NT2/D1 (cell line): ENCODE measurements at regions not wholly inside any gene's neighbourhood (a gene's known extent, or its start where the extent isn't known, plus 50 kb on each side); places are given as distances from the start of the nearest gene placed in this dataset.

Experiments used
- DNase-seq: peaks from one replicate; pipeline ENCODE4 v3.0.0-alpha.2; 2011; ENCODE audit warnings: low read depth, low spot score
- H3K27me3 ChIP-seq: 2 replicates; pipeline ENCODE4 v1.6.0; 2011; ENCODE audit warnings: mild to moderate bottlenecking; ENCODE audit not compliant: insufficient read length, insufficient read depth
- H3K36me3 ChIP-seq: 2 replicates; pipeline ENCODE4 v1.6.1; 2011; ENCODE audit warnings: mild to moderate bottlenecking, low read length, mixed read lengths; ENCODE audit not compliant: insufficient read depth, insufficient read length
- H3K4me1 ChIP-seq: 2 replicates; pipeline ENCODE4 v1.5.1; 2011; ENCODE audit not compliant: insufficient read depth, insufficient read length
- H3K4me3 ChIP-seq: 2 replicates; pipeline ENCODE4 v1.5.1; 2011; ENCODE audit warnings: low read depth; ENCODE audit not compliant: insufficient read length
- H3K9ac ChIP-seq: 2 replicates; pipeline ENCODE4 v1.6.0; 2011; ENCODE audit warnings: low read depth; ENCODE audit not compliant: insufficient read length
- H3K9me3 ChIP-seq: 2 replicates; pipeline ENCODE4 v1.5.1; 2011; ENCODE audit warnings: mild to moderate bottlenecking, low read length; ENCODE audit not compliant: insufficient read depth
- SUZ12 ChIP-seq: IDR thresholded peaks from 2 replicates; pipeline ENCODE4 v1.6.1; 2011; ENCODE audit not compliant: insufficient read length, insufficient read depth; ENCODE audit errors: extremely low read depth
- YY1 ChIP-seq: IDR thresholded peaks from 2 replicates; pipeline ENCODE4 v1.6.1; 2011; ENCODE audit not compliant: insufficient read length, insufficient read depth
- ZNF274 ChIP-seq: IDR thresholded peaks from 2 replicates; pipeline ENCODE4 v1.6.1; 2011; ENCODE audit warnings: mild to moderate bottlenecking, low read depth, low read length

DNA sequence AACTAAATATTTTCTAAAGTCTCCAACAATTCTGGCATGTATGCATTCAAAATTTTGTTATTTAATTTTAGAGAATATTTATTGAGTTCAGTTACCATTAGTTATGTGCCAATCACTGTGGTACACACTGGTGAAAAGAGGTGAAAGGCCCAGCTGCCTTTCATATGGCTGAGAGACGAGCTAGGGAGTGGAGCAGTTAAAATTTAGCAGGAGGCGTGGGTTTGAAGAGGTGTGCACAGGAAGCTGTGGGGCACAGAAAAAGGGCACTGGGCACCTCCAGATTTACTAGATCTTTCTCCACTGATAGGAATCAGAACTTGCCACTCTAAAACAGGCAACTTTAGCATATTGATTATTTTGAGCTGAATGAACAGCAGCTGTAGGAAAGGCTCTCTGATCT is 347.1 kb downstream of the CD83 start:
- Histone ChIP-seq H3K9me3 (peaks cover 22% of the 10 kb centered on the region; the same call in 1 of the 2 replicates), H3K9ac (no peak overlapping the region), H3K4me1 (no peaks in the 10 kb centered on the region), H3K4me3 (no peak overlapping the region), H3K27me3 (no peaks in the 10 kb centered on the region), H3K36me3 (no peaks in the 10 kb centered on the region)
- TF ChIP-seq ZNF274 (no peak), YY1 (no peak), SUZ12 (no peak)
- DNase-seq = no peak

DNA sequence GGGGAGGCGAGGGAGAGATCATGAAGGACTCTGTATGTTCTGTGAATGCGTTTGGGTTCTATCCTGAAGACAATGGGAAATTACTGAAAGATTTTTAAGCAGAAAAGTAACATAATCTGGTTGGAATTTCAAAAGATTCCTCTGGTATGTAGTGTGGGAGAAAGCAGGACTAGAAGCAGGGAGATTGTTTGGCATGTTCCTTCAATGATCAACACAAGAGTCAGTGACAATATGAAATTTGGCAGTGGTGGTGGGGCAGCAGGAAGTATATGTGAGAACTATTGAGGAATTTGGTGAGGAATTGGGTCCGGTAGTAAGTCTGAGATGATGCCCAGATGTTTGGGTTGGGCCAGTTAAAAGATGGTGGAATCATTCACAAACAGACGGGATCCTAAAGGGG is 348.7 kb downstream of the CD83 start:
- no peak for DNase-seq
- H3K9ac ChIP-seq = no peak overlapping the region
- no peak overlapping the region for H3K4me3 ChIP-seq
- no peak for TF ChIP-seq ZNF274
- no peak for TF ChIP-seq SUZ12
- TF ChIP-seq YY1 = no peak
- no peaks in the 10 kb centered on the region for H3K4me1 ChIP-seq
- no peaks in the 10 kb centered on the region for H3K36me3 ChIP-seq
- no peaks in the 10 kb centered on the region for H3K27me3 ChIP-seq
- H3K9me3 ChIP-seq = peaks cover 22% of the 10 kb centered on the region; the same call in 1 of the 2 replicates

DNA sequence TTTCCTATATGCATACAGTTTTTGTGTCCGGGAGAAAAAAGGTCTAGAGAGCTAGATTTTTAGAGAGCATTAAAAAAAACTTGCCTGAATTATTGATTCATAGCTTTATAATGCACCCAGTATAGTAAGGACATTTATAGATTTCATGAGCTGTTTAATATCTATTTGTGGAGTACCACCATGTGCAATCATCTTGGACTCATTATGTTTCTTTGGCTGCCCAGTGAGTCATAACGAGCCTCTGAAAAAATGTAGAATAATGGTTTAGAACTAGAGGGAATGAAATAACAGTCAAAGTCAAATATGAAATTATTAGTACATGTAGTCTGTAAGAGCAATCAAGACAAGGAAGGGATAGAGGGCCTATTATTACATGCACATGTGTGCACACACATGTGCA is 350.0 kb downstream of the CD83 start:
- Histone ChIP-seq H3K27me3 (no peaks in the 10 kb centered on the region), H3K9ac (no peak overlapping the region), H3K9me3 (peaks cover 14% of the 10 kb centered on the region; the same call in 1 of the 2 replicates), H3K4me3 (no peak overlapping the region), H3K4me1 (no peaks in the 10 kb centered on the region), H3K36me3 (no peaks in the 10 kb centered on the region)
- TF ChIP-seq SUZ12 (no peak), YY1 (no peak)
- no peak for DNase-seq

DNA sequence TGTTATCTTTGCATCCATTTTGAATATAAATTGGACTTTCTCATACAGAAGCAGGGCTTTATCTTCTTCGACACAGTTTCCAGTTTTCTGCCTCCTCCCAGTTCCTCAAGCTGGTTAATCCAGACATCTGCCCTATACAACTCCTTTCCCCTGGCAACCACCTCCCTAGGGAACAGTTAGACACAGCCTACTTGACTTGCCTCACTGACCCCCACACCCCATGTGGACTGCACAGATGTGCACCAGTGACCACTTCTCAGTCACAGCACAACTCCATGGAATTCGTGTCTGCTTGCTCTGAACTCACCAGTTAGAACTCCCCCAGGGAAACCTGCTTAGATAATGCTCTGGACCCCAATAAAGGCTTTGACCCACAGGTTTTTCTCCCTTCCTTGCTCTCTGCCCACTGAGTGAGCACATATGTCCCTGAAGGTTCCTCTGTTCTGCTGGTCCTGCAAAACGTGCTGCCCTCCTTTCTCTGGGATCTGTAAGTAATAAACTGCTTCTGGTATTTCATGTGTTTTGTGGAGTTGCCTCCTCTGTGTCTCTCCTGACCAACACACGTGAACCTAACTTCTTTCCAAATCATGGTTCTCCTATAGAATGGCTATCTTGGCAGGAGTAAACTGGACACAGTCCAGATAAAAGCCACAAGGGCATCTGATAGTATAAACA is 351.2 kb downstream of the CD83 start:
- H3K9me3 ChIP-seq = peaks cover 13% of the 10 kb centered on the region; the same call in 1 of the 2 replicates
- H3K4me1 ChIP-seq = no peaks in the 10 kb centered on the region
- H3K27me3 ChIP-seq = no peaks in the 10 kb centered on the region
- no peak overlapping the region for H3K4me3 ChIP-seq
- no peak for DNase-seq
- TF ChIP-seq YY1 (no peak), SUZ12 (no peak), ZNF274 (no peak)
- no peak overlapping the region for H3K9ac ChIP-seq
- H3K36me3 ChIP-seq = no peaks in the 10 kb centered on the region

DNA sequence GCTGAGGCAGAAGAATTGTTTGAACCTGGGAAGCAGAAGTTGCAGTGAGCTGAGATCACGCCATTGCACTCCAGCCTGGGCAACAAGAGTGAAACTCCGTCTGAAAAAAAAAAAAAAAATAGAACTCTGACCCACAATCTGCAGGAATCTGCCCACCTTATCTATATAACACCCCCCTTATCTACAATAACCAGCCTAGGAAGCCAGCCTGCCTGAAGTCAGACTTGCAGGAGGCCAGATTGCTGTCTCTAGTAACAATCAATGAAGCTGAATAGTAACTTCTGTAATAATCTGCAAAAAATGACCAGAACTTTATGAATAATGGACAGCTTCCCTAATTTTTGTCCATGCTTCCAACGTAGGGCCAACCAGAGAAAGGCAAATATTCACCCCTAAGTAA is 352.5 kb downstream of the CD83 start:
- Histone ChIP-seq H3K36me3 (no peaks in the 10 kb centered on the region), H3K4me3 (no peak overlapping the region), H3K9me3 (peaks cover 9% of the 10 kb centered on the region; the same call in 1 of the 2 replicates), H3K9ac (no peak overlapping the region), H3K27me3 (no peaks in the 10 kb centered on the region), H3K4me1 (no peaks in the 10 kb centered on the region)
- no peak for DNase-seq
- TF ChIP-seq SUZ12 (no peak), YY1 (no peak)

DNA sequence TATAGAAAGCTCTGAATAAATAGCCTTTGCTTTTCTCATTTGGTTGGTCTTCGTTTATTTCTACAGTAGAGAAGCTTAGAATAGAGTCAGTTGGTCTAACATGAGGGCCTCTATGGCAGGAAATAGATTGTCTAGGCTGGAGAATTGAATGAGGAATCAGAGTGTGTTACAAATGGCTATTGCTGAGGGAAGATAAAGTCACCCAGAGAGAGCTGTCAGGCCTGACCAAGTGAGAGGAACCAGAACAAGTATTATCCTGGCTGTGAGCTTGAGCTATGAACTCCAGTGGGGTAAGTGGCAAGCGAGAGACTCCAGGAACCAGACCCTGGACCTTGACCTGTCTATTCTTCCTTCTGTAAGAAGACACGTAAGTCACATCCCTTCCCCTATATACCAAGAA is 353.1 kb downstream of the CD83 start:
- TF ChIP-seq YY1 = no peak
- TF ChIP-seq ZNF274 = no peak
- TF ChIP-seq SUZ12 = no peak
- Histone ChIP-seq H3K36me3 (no peaks in the 10 kb centered on the region), H3K9me3 (peaks cover 5% of the 10 kb centered on the region; the same call in 1 of the 2 replicates), H3K4me3 (no peak overlapping the region), H3K27me3 (no peaks in the 10 kb centered on the region), H3K4me1 (no peaks in the 10 kb centered on the region), H3K9ac (no peak overlapping the region)
- DNase-seq = no peak

DNA sequence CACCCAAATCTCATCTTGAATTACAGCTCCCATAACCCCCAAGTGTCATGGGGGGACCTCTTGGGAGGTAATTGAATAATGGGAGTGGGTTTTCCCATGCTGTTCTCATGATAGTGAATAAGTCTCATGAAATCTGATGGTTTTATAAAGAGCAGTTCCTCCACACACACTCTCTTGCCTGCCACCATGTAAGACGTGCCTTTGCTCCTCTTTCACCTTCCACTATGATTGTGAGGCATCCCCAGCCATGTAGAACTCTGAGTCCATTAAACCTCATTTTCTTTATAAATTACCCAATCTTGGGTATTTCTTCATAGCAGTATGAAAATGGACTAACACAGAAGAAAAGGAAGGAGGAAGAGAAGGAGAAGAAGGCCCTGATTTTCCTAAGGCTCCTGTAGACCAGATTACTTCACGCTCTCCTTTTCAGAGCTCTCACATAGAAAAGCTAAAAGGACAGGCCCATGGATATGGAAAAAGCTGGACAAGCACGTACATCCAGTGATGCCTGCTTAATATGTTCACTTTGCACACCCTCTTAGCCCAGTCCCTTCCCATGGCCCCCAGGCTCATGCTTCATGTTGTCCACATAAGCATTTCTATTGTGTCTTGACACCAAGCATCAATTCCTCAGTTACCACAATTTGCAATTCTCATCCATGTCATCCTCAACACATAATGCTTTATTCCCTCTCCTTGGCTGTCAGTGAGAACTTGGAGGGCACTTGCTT is 354.8 kb downstream of the CD83 start:
- no peaks in the 10 kb centered on the region for H3K27me3 ChIP-seq
- H3K36me3 ChIP-seq = no peaks in the 10 kb centered on the region
- H3K9ac ChIP-seq = no peak overlapping the region
- TF ChIP-seq ZNF274 (no peak), SUZ12 (no peak), YY1 (no peak)
- peaks cover 2% of the 10 kb centered on the region for H3K4me1 ChIP-seq
- no peak for DNase-seq
- H3K4me3 ChIP-seq = no peak overlapping the region
- peaks cover 5% of the 10 kb centered on the region; the same call in 1 of the 2 replicates for H3K9me3 ChIP-seq
